HG02870 (cell line): ENCODE measurements at regions not wholly inside any gene's neighbourhood (a gene's known extent, or its start where the extent isn't known, plus 50 kb on each side); places are given as distances from the start of the nearest gene placed in this dataset.

ENCODE experiments used
- ATAC-seq: cut with Tn5 transposase; IDR thresholded peaks from one replicate; pipeline ENCODE4 v1.9.1; 2021; ENCODE audit warnings: mild to moderate bottlenecking, moderate library complexity; ENCODE audit not compliant: unreplicated experiment

GRCh38 chr11:122523846-122524805, 131.4 kb upstream of the UBASH3B start:
- no peak for ATAC-seq

- ATAC-seq: no peak
Measured at GRCh38 chr11:122521626-122522025, 133.9 kb upstream of the UBASH3B start.

- ATAC-seq: no peak
Measured at GRCh38 chr11:122517403-122518379, 137.8 kb upstream of the UBASH3B start.

GRCh38 chr11:122516686-122517085, 138.8 kb upstream of the UBASH3B start:
- ATAC-seq: no peak

- ATAC-seq: no peak
Measured at GRCh38 chr11:122513997-122514396, 141.5 kb upstream of the UBASH3B start.

- no peak for ATAC-seq
Measured at GRCh38 chr11:122513328-122513727, 142.2 kb upstream of the UBASH3B start.

GRCh38 chr11:122512688-122513087, 142.8 kb upstream of the UBASH3B start:
- no peak for ATAC-seq

- no peak for ATAC-seq
Measured at GRCh38 chr11:122509899-122510298, 145.6 kb upstream of the UBASH3B start.

GRCh38 chr11:122509091-122509490, 146.4 kb upstream of the UBASH3B start:
- ATAC-seq: no peak

GRCh38 chr11:122505304-122506006, 150.1 kb upstream of the UBASH3B start:
- peak; percentile 71 for ATAC-seq

- ATAC-seq: no peak
Measured at GRCh38 chr11:122494221-122494620, 161.3 kb upstream of the UBASH3B start.

- no peak for ATAC-seq
Measured at GRCh38 chr11:122491509-122491908, 164.0 kb upstream of the UBASH3B start.

GRCh38 chr11:122488892-122489706, 166.4 kb upstream of the UBASH3B start:
- ATAC-seq: no peak

- no peak for ATAC-seq
Measured at GRCh38 chr11:122487669-122488068, 167.9 kb upstream of the UBASH3B start.

GRCh38 chr11:122486793-122487495, 168.6 kb upstream of the UBASH3B start:
- ATAC-seq: no peak

GRCh38 chr11:122478986-122479385, 176.5 kb upstream of the UBASH3B start:
- no peak for ATAC-seq

- ATAC-seq: no peak
Measured at GRCh38 chr11:122468965-122469364, 186.6 kb upstream of the UBASH3B start.

- ATAC-seq: no peak
Measured at GRCh38 chr11:122463530-122463929, 192.0 kb upstream of the UBASH3B start.

GRCh38 chr11:122459064-122459463, 196.5 kb upstream of the UBASH3B start:
- no peak for ATAC-seq
